ENCODE measurements at regions not wholly inside any gene's neighbourhood (a gene's known extent, or its start where the extent isn't known, plus 50 kb on each side); places are given as distances from the start of the nearest gene placed in this dataset.

DNA sequence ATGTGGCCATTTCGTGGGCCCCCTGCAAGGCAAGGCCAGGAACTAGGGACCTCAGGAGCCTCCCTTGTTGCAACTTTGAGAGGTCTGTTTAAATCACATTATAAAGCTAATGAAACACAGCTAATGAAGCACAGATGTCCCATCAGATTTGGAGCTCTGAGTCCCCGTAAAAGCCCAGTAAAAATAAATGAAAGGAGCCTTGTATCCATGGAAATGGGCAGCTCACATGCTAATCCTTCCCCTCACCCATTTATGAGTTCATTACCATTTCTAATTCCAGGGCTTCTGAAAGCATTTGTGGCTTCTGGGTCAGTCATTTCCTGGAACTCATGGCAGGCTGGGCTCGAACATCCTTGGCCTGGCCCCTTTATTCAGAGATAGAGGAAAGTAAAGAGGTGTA, 274.8 kb downstream of the SS18 start:
- ATAC-seq = no peak
- no peak for DNase-seq (ENCODE audit: low spot score)

DNA sequence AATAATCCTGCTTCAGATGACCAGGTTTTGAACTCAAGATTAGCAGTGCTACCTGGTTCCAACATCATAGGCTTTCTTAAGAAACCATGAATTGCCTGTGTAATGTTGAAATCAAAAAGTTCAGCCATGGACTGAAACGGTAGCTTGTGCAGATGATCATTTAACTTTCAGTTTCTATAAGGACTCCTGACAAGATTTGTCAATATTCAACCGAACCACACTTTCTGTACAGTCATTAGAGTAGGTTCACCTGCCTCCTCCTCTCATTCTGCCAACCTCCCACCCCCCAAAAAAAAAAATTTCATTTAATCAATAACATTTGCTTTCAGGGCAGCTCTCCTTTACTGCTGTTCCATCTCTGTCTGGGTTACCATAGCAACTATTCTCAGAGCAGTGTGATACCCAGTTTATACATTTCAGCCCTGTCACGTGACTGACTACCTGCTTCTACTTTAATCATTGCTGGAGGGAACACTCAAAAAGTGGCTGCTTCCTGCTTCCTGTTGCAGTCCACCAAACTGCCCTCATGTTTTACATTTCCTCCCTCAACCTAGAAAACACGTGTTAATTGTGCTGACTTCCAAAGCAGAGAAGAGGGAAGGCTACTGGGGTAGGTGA, 275.5 kb downstream of the SS18 start:
- no peak for ATAC-seq
- DNase-seq (ENCODE audit: low spot score) = no peak

DNA sequence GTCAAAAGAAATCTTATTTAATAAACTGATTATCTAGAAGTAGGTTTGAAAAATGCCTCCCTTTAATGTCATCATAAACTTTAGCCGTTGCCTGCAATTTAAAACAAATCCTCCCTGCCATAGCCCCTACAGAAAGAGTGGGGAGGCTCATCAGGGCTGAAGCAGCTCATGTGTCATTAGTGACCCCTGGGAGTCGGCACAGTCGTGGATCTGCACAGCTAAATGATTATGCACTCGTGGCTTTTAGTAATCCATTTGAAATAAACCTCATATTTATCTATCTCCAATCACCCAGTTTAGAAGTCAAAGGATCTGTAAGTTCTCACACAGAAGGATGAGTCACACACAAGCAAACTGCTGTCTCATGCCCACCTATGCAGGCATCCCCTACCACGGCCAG, 277.3 kb downstream of the SS18 start:
- DNase-seq (ENCODE audit: low spot score) (no peak), ATAC-seq (no peak)

DNA sequence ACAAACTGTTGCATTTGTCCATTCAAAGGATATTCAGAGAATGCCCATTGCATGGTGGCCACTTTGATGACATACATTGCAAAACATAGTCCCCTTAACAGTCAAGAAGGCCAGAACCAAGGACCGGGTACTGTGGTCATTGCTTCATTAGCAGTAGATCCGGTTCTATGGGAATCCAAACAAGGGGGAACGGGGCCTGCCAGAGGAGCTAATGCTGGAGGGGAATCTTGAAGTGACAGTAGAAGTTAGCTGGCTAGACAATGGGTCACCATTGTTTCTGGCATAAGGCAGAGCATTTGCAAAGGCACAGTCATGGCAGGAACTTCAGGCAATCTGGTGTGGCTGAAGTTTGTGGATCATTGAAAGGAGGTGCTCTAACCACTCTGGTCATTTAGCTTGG, 279.7 kb downstream of the SS18 start:
- no peak for DNase-seq (ENCODE audit: low spot score)
- no peak for ATAC-seq

DNA sequence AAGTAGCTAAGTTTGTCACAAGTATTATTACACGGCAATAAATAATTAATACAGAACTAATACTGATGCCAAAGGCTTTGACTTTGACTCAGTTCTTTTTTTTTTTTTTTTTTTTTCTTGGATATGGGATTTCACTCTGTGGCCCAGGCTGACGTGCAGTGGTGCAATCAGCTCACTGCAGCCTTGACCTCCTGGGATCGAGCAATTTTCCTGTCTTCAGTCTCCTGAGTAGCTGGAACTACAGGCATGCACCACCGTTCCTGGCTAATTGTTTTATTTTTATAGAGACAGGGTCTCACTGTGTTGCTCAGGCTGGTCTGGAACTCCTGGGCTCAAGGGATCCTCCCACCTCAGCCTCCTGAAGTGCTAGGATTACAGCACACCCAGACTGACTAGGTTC, 284.5 kb downstream of the SS18 start:
- no peak for DNase-seq (ENCODE audit: low spot score)
- ATAC-seq = no peak

DNA sequence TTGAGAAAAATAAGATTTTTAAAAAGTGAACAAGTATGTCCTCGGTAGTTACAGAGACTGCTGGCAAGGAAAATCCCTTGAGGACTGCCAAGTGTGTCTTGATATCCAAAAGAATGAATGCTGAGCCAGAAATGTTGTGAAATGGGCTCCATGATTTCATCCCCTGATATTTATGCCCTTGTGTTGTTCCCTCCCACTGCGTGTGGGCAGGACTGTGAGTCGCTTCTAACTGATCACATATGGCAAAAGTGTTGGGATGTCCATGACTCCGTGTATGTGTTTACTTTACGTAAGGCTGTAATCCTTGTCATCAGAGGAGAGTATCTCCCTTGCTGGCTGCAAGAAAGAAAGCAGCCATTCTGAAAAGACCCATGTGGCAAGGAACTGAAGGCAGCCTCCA, 285.1 kb downstream of the SS18 start:
- ATAC-seq (no peak), DNase-seq (ENCODE audit: low spot score) (no peak)

DNA sequence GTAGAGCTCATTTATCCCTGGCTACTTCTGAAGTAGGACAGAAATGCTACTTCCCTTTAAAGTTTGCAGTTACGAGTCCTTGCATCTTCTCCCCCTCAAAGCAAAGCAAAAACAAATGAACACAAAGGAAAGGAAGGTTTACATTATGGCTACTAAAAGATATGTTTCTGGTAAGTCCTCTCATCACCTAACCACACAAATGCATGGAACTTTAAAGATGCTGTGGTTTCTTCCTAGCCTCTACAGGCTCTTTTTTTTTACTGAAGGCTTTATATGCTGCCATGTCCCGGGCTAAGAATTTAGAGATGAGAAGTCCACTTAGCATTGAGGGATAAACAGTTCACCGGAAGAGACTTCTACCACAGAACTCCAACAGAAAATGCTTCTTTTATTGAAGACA, 291.2 kb downstream of the SS18 start:
- DNase-seq (ENCODE audit: low spot score) = no peak
- ATAC-seq = no peak

DNA sequence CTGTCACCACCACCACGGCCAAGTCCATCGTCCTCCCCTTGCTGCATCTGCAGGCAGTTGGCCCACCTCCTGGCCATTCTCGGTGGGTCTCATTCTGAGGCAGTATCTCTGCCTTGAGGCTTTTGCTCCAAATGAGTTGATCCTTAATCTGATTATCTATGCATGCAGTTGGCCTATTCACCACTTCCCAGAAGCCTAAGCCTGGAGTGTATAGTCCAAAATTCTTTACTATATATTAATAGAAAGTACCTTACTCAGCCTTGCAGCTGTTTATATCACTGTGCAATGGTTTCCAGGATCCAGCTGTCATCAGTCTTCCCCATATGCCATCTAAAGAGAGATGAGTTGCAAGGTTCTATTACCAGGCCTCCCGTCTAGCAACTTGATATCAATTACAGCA, 292.4 kb downstream of the SS18 start:
- ATAC-seq (no peak), DNase-seq (ENCODE audit: low spot score) (no peak)

DNA sequence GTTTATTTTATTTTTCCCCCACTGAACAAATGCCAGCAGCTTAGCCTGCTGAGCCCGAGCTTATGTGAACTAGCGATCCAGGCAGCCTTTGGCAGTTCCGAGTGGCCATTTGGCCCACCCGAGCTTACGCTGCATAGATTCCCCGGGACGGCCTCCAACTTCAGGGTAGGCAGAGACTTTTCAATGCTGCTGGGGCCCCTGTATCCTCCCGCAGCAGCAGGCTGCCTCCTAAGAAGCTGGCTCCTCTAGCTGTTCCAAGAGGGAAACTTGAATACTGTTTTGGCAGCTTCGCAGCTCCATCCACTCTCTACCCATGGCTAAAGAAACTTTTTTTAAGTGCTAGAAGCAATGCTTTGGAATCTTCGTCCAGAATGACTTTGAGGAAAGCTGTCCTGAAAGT, 295.2 kb downstream of the SS18 start:
- ATAC-seq (no peak), DNase-seq (ENCODE audit: low spot score) (no peak)

DNA sequence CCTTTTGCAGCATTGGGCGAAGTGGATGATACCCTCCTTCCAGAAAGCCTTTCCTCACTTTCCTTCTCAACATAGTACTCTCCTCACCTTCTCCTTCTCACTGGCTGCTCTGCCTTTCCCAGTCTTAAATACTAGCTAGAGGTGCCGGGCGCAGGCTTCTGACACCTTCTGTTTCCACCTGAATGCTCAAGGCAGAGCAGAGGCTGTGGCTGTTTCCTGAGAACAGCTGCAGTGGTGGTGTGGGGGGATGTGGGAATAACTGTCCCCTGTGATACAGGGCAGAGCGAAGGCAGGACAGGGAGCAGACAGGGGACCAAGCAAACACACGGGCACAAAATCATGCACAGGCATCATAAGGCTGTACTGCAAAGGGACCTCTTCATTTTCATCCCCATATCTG, 303.1 kb downstream of the SS18 start:
- ATAC-seq (no peak), DNase-seq (ENCODE audit: low spot score) (no peak)

DNA sequence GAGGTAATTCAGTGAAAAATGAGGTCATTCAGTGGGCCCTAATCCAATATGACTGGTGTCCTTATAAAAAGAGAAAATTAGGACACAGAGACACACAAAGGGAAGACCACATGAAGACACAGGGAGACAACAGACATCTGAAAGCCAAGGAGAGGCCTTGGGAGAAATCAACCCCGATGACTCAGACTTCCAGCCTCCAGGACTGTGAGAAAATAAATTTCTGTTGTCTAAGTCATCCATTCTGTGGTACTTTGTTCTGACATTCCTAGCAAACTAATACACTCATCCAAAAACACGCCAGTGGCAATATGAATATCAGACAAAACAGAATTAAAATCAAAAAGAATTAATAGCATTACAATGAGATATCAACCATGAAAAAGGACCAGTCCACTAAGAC, 303.7 kb downstream of the SS18 start:
- DNase-seq (ENCODE audit: low spot score) = no peak

DNA sequence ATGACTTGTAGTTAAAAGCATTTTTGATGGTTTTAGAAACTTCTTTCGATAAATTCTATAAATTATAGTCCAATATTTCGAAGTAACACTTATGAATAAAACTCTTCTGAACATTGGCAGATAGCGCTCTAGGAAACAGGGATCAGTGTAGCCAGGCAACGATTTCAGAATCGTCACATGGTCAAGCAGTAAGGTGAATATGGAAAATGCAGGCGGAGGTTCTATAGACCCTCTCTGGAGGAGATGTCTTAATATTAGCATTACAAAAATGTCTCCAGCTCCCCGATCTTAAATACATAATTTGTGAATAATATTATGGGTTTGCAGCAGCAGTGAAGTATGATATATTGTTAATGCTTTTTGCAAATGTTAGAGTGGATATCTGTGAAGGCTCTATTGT, 310.3 kb downstream of the SS18 start:
- DNase-seq (ENCODE audit: low spot score) (no peak), ATAC-seq (no peak)

More for the DNA sequence above, 303.7 kb downstream of the SS18 start:
- no peak for ATAC-seq

DNA sequence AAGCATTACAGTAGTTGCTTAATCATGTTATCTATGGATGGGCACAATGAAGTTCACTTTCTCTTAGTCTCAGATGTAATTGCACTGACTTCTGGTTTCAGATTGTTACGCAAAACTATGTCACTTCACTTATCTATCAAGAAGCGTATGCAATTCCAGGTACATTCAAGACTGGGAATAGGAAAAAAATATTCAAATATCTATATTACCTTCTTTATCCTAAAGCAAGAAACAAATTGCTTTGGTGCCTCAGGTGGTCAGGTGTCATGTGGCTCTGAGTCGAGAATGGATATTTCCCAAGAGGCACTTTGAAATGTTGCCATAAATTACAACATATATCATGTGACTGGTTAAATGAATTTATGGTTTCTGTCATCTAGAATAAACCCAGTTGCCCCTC, 318.6 kb downstream of the SS18 start:
- DNase-seq (ENCODE audit: low spot score) (no peak), ATAC-seq (no peak)

DNA sequence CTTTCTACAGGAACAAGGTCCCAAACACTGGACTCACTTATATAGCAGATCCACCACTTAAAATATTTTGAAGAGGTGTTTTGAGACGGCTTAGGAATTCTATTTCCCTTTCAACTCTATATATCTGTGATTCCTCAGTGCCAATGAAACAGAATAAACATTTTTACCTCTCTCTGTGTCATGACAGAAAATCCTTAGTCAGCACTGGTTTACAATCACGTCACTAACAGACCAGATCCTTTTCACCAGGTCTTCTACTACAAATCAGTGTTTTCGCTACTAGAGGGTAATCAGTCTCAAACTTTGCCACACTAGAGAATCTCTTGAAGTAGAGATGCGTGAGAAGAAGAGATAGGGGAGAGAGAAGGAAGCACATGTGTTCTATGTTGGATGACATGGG, 325.6 kb downstream of the SS18 start:
- ATAC-seq = no peak

DNA sequence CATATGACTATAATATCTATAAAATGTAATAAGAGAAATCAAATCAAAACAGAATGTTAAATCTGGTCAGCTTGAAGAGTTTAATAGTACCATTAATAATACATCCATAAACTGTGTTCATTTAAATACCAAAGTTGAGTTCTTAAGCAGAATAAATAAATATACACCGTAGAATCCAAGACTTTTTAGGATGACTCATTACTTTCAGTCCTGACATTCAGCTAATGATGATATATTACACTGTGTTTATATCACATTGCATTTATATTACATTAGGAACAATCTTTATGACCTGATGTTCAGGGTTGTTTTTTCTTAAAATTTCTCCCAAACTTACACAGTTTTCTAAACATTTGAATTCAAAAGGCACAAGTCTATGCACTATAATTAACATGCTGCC, 331.3 kb downstream of the SS18 start:
- no peak for ATAC-seq
- DNase-seq (ENCODE audit: low spot score) = no peak

More for the DNA sequence above, 325.6 kb downstream of the SS18 start:
- no peak for DNase-seq (ENCODE audit: low spot score)

DNA sequence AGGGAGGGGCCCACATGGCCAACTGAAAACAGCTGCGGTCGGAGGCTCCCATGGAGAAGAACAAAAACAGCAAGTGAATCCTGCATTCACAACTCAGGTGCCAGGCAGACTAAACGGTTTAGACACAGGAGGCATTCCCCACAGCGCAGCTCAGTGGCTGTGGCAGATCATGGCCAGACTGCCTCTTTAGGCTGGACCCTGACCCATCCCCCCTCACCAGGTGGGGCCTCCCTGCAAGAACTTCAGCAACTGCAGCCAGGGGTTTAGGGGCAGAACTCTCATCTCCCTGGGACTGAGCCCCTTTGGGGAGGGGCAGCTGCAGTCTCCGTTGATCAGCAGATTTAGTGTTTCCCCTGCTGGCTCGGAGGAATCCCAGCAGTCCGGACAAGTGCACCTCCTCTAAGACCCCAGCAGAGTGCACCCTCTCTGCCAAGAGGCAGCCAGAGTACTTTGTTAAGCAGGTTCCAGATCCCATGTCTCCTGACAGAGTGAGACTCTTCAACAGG, 346.7 kb downstream of the SS18 start:
- ATAC-seq (no peak), DNase-seq (ENCODE audit: low spot score) (no peak)

DNA sequence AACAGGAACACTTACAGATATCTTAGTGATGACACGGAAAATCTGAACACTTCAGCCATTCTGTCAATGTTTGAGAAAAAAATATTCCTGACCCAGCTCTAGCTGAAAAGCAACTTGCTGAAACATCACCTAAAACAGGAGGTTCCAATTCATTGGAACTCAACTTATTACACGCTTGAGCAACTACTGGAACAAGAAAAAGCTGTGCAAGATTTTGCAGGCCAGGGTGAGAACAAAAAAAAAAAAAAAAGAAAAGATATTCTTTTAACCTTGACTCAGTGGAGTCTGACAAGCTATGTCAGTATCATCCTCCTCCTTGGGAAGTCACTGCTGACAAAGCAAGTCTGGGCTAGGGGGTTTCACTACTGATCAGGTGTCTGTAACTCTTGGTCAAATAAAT, 351.0 kb downstream of the SS18 start:
- ATAC-seq (no peak), DNase-seq (ENCODE audit: low spot score) (no peak)

DNA sequence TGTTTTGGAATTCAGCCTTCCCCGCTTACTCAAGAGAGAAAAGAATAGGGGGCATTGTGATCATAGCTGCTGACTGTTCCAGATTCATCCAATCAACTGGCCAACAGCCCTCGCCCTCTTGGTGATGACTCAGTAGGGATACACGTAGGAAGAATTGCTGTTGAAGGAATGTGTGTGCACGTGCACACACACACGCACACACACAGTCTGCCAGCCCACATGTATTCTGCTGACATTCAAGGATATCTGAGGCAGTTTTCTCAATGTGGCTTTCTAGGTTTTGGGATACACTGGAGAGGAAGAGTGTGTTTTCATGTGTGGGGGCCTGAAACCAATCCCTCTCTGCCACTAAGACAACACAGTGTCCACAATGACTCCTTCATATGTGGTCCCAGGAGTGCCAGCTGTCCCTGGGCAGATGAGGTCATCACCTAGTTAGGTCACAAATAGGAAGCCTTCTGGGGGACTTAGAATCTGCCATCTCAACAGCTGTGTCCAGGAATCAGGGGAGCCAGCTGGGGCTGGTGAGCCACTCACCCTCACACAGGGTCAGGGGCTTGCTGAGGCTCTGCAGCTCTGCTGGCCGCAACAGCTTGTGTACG, 352.6 kb downstream of the SS18 start:
- no peak for ATAC-seq
- DNase-seq (ENCODE audit: low spot score) = no peak

DNA sequence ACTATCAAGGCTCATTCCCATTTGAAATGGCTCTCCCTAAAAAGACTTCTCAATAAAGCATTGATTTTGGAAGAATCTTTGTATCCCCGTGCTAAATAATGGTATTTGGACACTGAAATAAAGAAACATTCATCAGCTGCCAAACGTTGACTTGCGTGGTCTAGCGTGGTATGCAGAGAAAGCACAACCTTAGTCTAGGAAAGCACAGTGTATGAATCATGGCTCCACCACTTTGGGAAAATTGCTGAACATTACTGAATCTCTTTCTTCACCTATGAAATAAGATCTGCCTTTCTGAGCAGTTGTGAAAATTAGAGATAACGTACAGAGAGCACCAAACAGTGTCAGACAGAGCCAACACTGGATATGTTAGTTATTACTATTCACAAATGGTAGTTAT, 353.9 kb downstream of the SS18 start:
- no peak for DNase-seq (ENCODE audit: low spot score)
- ATAC-seq = no peak

DNA sequence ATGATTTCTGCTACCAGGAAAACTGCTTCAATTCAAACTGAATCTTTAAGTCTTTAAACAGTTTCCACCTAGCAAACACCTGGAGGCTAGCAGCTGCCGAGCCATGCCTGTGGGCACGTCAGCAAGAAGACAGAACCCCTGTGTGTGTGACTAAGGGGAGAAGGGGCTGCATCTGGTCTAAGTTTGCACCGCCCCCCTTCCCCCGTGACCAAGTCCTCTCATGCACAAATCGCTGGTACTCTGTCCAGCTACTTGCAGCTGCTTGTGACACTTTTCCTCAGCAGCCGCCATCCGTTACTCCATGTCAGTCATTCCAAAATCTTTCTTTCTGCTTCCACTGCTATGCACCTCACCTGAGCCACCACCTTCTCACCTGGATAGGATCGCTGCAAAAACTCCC, 355.0 kb downstream of the SS18 start:
- ATAC-seq (no peak), DNase-seq (ENCODE audit: low spot score) (no peak)

DNA sequence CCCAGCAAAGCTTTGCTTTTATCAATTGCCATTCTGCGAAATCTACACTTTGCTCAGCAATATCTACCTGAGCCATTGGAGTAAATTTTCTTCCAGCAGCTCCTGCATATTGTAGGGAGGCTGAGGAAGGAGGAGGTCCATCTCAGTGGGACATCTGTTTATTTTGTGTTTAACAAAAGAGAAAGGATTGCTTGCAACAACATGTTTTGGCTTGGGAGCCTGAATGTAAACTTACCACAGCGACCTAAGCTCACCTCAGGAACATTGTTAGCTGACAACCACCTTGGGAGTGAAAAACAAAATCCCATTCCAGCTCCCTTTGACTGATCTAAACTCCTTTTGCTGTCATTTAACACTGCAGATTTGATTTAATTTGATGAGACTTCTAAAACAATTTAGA, 356.1 kb downstream of the SS18 start:
- ATAC-seq = no peak
- no peak for DNase-seq (ENCODE audit: low spot score)

DNA sequence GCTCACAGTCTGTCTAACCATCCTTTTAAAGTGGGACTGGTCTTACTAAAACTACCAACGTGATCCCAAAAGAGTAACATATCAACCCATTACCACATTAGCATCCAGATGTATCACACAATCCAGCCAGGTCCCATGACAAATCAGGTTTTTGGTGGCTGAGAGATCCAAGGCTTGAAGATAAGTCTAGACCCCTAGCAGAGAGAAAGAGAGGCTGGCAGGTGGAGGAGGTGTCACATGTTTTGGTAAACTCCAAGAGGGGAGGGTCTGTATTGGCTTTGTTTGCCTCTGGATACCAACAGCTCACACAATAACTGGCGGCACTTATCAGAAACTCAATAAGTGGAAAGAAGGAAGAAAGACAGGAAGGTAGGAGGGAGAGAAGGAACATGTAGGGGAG, 357.6 kb downstream of the SS18 start:
- no peak for DNase-seq (ENCODE audit: low spot score)
- ATAC-seq = no peak

DNA sequence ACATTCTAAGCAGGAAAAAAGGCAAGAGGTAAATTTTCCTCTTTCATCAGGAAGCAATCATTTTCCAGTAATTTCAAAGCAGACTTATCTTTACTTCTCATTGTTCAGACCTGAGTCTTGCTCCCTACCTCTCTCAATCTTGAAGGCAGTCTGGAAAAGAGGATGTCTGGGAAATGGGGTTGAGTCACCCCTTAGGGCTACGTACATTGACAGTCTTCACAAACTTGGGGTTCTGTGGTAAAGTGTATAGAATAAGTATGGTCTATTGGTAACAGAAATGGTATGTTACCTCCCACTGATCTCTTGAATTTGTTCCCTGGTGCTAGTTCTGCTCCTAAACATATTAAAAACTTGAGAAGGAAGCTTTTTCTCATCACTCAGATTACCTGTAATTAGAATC, 361.3 kb downstream of the SS18 start:
- no peak for ATAC-seq
- DNase-seq (ENCODE audit: low spot score) = no peak
